Transverse colon (tissue), 4 donors: ENCODE measurements at regions not wholly inside any gene's neighbourhood (a gene's known extent, or its start where the extent isn't known, plus 50 kb on each side); places are given as distances from the start of the nearest gene placed in this dataset.

Experiments
- DNase-seq: peaks from one replicate; pipeline ENCODE4 v3.0.0-alpha.2; 2019
- H3K27ac ChIP-seq, 4 donors: fragments of 200-600 bp; sonication (generic); 2 replicates each; pipeline ENCODE4 v1.5.1; 2016 to 2018; ENCODE audit warnings: inconsistent platforms in 4 of 4
- H3K27me3 ChIP-seq: fragments of 200-600 bp; sonication (generic); 2 replicates; pipeline ENCODE4 v1.5.1; 2017; ENCODE audit warnings: inconsistent platforms
- H3K36me3 ChIP-seq, 4 donors: fragments of 200-600 bp; sonication (generic); 2 replicates each; pipeline ENCODE4 v1.5.1; 2017 to 2019; ENCODE audit warnings: inconsistent platforms in 4 of 4
- H3K4me1 ChIP-seq, 4 donors: fragments of 200-600 bp; sonication (generic); 2 replicates each; pipeline ENCODE4 v1.5.1; 2017 to 2020; ENCODE audit warnings: inconsistent platforms in 4 of 4
- H3K4me3 ChIP-seq, 4 donors: fragments of 200-600 bp; sonication (generic); 1 replicate in 1 of 4; 2 replicates in 3 of 4; pipeline versions ENCODE4 v1.5.1 to v1.6.1; 2017 to 2019; ENCODE audit warnings: inconsistent platforms in 4 of 4
- H3K9me3 ChIP-seq, 2 donors: fragments of 200-600 bp; sonication (generic); 2 replicates each; pipeline ENCODE4 v1.5.1; 2017 to 2019; ENCODE audit warnings: inconsistent platforms in 2 of 2
- EP300 ChIP-seq: sonication (generic); formaldehyde crosslinking; IDR thresholded peaks from one replicate; pipeline ENCODE4 v1.6.1; 2017; ENCODE audit warnings: antibody characterized with exemption, low read depth
- POLR2A ChIP-seq: fragments of 450-650 bp; IDR thresholded peaks from one replicate; pipeline ENCODE4 v1.6.1; 2016; ENCODE audit warnings: antibody characterized with exemption, mild to moderate bottlenecking, moderate library complexity
- POLR2AphosphoS5 ChIP-seq, 3 donors: sonication (generic); formaldehyde crosslinking; IDR thresholded peaks; one replicate each; pipeline ENCODE4 v1.6.1; 2016; ENCODE audit warnings: antibody characterized with exemption in 3 of 3
- WGBS, 2 donors: methylation state at CpG; one replicate each; pipeline ENCODE4 v1.1.5; 2018; ENCODE audit warnings: low coverage in 1 of 2; 5-methylcytosine and 5-hydroxymethylcytosine counted together
- in situ Hi-C, 4 donors: fragments of 200-750 bp; cut with MboI; loops; one replicate each; pipeline versions ENCODE4 v1.15.0 to v1.15.1; 2017; ENCODE audit warnings: low sequenced_read_pairs in 3 of 4, low pct_ligation_motif_present in 1 of 4, low pct_unique_long_range_greater_than_20kb in 1 of 4
- intact Hi-C: fragments of 100-400 bp; cut with DNase I; formaldehyde crosslinking; loops from one replicate; pipeline ENCODE4 v1.15.1; 2023; ENCODE audit warnings: low total_unique reads
- TF ChIP-seq, protein P1 (sequence below), 5 experiments: fragments of 200-600 bp in 3 of 5; fragments of 450-650 bp in 2 of 5; sonication (generic) in 3 of 5; IDR thresholded peaks; 1 replicate in 2 of 5; 2 replicates in 3 of 5; pipeline ENCODE4 v1.5.1; 2016 to 2017; ENCODE audit warnings: antibody characterized with exemption in 5 of 5, inconsistent platforms in 3 of 5, mild to moderate bottlenecking in 2 of 5, moderate library complexity in 1 of 5

DNA sequence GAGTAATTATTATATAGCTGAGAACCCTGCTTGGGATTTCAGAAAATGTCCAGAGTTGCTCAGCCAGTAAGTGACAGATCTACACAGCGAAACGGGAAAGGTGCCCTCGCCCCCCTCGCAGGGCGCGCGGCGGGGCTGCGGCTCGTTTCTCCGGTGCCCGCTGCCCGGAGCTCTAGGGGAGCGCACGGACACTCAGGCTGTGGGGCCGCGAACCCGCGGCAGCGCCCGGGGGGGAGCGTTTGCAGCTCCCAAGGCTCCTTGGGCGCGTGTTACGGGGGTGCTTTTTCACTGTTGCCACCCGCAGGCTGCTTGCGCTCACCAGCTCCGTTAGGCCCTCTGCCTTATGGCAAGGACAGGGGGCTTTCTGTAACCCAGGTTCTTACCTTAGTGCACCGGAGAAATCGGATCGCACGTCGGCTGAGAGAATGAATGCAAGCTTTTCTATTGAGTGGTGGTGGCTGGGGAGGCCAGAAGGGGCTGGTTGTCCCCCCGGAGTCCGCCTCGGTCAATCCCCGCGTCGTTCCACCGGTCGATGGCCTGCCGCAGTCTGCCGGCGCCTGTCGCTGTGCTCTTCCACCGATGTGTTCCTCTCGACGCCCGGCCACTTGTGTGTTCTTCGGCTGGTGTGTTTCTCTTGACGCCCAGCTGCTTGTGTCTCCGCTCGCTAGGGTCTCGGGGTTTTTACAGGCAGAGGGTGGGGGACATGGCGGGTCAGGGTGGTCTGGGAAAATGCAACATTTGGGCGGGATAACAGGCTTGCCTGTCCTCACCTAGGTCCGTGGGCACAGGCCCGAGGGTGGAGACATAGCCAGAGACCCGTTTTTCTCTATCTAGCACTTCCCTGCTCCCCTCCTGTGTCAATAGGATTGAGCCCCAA lies 758.8 kb upstream of the DDX18 start:
- DNase-seq, result no peak
- WGBS, 2 donors, result 87 to 90% methylated on average over 2 to 59 of the region's 59 CpGs
- Histone ChIP-seq H3K36me3 (no peaks in the 10 kb centered on the region), H3K4me3 (no peak overlapping the region), H3K4me1 (no peaks in the 10 kb centered on the region), H3K9me3 (no peaks in the 10 kb centered on the region), H3K27ac (no peak overlapping the region), H3K27me3 (no peaks in the 10 kb centered on the region)
- intact Hi-C loops (no loop called here), in situ Hi-C loops (no loop called here)
- TF ChIP-seq POLR2A (no peak), POLR2AphosphoS5 (IDR thresholded peaks at IDR 0.05) (no peak), EP300 (no peak)
- TF ChIP-seq, protein P1, sequence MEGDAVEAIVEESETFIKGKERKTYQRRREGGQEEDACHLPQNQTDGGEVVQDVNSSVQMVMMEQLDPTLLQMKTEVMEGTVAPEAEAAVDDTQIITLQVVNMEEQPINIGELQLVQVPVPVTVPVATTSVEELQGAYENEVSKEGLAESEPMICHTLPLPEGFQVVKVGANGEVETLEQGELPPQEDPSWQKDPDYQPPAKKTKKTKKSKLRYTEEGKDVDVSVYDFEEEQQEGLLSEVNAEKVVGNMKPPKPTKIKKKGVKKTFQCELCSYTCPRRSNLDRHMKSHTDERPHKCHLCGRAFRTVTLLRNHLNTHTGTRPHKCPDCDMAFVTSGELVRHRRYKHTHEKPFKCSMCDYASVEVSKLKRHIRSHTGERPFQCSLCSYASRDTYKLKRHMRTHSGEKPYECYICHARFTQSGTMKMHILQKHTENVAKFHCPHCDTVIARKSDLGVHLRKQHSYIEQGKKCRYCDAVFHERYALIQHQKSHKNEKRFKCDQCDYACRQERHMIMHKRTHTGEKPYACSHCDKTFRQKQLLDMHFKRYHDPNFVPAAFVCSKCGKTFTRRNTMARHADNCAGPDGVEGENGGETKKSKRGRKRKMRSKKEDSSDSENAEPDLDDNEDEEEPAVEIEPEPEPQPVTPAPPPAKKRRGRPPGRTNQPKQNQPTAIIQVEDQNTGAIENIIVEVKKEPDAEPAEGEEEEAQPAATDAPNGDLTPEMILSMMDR (IDR thresholded peaks at IDR 0.05), result no peak

DNA sequence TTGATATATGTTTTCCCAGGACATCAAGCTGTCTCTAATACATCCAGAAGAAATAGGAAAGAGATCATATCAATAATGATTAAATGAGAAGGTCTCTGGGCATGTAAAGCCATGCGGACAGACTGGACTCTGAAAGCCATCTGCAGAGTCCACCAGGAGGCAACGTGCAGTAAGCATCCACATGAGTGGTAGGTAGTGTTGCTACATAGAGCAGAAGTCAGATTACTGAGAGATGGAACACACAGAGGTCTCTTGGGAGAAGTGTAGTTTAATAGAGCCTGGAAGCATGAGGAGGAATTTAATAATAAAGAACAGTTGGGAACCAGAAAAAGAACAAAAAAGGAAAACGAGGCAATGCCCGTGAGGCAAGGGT lies 758.1 kb upstream of the DDX18 start:
- no peaks in the 10 kb centered on the region for H3K9me3 ChIP-seq
- WGBS, 2 donors, result 85 to 92% methylated on average over 3 to 4 of the region's 4 CpGs
- DNase-seq, result no peak
- H3K4me1 ChIP-seq, result no peaks in the 10 kb centered on the region
- no peaks in the 10 kb centered on the region for H3K36me3 ChIP-seq
- in situ Hi-C loops (no loop called here), intact Hi-C loops (no loop called here)
- TF ChIP-seq POLR2AphosphoS5 (IDR thresholded peaks at IDR 0.05) (no peak), EP300 (no peak), POLR2A (no peak)
- TF ChIP-seq, protein P1 (IDR thresholded peaks at IDR 0.05), result no peak
- no peak overlapping the region for H3K27ac ChIP-seq
- H3K4me3 ChIP-seq, result no peak overlapping the region
- no peaks in the 10 kb centered on the region for H3K27me3 ChIP-seq

DNA sequence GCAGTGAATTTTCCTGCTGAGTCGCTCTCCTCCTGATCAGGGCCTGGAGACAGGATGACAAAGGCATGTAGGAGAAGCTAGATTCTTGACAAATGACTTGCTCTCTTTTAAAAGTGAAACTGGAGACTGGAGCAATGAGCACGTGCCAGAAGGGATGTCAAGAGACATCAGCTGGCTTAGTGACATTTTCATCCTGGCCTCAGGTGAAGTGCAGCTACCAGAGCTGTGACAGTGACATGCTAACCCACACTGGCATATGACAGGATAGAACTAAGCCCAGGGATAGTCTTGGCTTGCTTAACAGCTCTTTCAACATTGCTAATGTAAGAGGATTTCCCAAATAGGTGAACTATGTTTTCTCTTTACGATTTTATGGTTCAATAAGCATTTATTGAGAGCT lies 757.5 kb upstream of the DDX18 start:
- no peak for TF ChIP-seq POLR2AphosphoS5 (IDR thresholded peaks at IDR 0.05)
- TF ChIP-seq, protein P1 (IDR thresholded peaks at IDR 0.05), result no peak
- no peak for TF ChIP-seq EP300
- TF ChIP-seq POLR2A, result no peak
- H3K4me1 ChIP-seq, result no peaks in the 10 kb centered on the region
- intact Hi-C loops (no loop called here), in situ Hi-C loops (no loop called here)
- no peak for DNase-seq
- no peak overlapping the region for H3K27ac ChIP-seq
- H3K9me3 ChIP-seq, result no peaks in the 10 kb centered on the region
- WGBS, 2 donors, result 40 to 57% methylated on average over 2 to 3 of the region's 3 CpGs
- H3K36me3 ChIP-seq, result no peaks in the 10 kb centered on the region
- H3K4me3 ChIP-seq, result no peak overlapping the region
- H3K27me3 ChIP-seq, result no peaks in the 10 kb centered on the region

DNA sequence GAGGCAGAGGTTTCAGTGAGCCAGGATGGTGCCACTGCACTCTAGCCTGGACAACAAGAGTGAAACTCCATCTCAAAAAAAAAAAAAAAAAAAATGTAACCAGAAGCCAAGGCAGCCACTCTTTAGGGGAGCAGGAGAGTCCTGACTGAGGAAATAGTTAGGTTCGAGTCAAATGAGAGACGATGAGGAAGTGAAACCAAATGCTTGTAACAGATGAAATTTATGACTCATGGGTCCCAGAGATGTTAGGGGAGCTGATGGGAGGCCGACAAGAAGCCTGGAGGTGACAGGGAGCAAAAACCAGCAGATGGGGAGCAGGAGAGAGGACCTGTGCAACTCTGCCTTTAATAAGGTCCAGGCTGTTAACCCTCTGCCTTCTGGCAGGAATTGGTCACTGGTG lies 756.1 kb upstream of the DDX18 start:
- DNase-seq, result no peak
- H3K4me3 ChIP-seq, result no peak overlapping the region
- in situ Hi-C loops, result no loop called here
- TF ChIP-seq POLR2A (no peak), EP300 (no peak), POLR2AphosphoS5 (IDR thresholded peaks at IDR 0.05) (no peak)
- TF ChIP-seq, protein P1 (IDR thresholded peaks at IDR 0.05), result no peak
- WGBS, 2 donors, result 30 to 56% methylated on average over 2 to 3 of the region's 3 CpGs
- no peaks in the 10 kb centered on the region for H3K36me3 ChIP-seq
- no peak overlapping the region for H3K27ac ChIP-seq
- H3K9me3 ChIP-seq, result no peaks in the 10 kb centered on the region
- H3K4me1 ChIP-seq, result no peaks in the 10 kb centered on the region
- H3K27me3 ChIP-seq, result no peaks in the 10 kb centered on the region
- intact Hi-C loops, result no loop called here
